ENCODE measurements at regions not wholly inside any gene's neighbourhood (a gene's known extent, or its start where the extent isn't known, plus 50 kb on each side); places are given as distances from the start of the nearest gene placed in this dataset.
"Not testable (repeated sequence)": the region's sequence is repeated elsewhere in the genome, so short reads cannot be mapped to it uniquely, and the experiment has no call there.

GRCh38 chr16:8126313-8126712 lies 464.0 kb downstream of the TMEM114 start:
- H3K36me3 ChIP-seq (ENCODE audit: control insufficient read depth, insufficient read depth, low read length): no peaks in the 10 kb centered on the region
- CTCF ChIA-PET: no interaction called here
- DNase-seq (ENCODE audit: low read depth): no peak
- POLR2A ChIA-PET: no interaction called here
- no peak overlapping the region for H3K4me3 ChIP-seq (ENCODE audit: low read depth, low read length)
- TF ChIP-seq CTCF (IDR thresholded peaks at IDR 0.05; ENCODE audit: insufficient read depth, low read depth, low read length): no peak
- no peaks in the 10 kb centered on the region for H3K27me3 ChIP-seq (ENCODE audit: control insufficient read depth, insufficient read depth, low read length)

DNA sequence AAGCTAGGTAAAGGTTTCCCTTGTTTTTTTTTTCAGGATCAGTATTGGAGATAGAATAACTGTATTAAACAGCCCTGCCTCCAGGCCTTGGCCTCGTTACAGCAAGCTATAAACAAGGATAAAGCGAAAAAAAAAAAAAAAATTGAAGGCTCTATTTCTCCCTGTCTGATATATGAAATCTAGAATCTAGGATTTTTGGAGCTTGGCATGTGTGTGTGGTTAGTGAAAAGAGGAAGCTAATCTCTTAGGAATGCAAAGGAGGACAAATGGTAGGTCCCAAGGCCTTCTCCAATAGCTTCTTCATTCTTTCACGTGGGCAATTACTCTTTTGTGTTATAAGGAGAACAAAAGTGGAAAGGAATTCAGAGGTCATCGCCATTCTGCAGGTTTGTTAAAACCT lies 470.3 kb downstream of the TMEM114 start:
- Histone ChIP-seq H3K36me3 (ENCODE audit: control insufficient read depth, insufficient read depth, low read length) (no peaks in the 10 kb centered on the region), H3K4me3 (ENCODE audit: low read depth, low read length) (no peak overlapping the region), H3K27me3 (ENCODE audit: control insufficient read depth, insufficient read depth, low read length) (no peaks in the 10 kb centered on the region)
- TF ChIP-seq CTCF (IDR thresholded peaks at IDR 0.05; ENCODE audit: insufficient read depth, low read depth, low read length): no peak
- DNase-seq (ENCODE audit: low read depth): no peak
- ChIA-PET POLR2A (no interaction called here), CTCF (no interaction called here)

GRCh38 chr16:8115814-8116213 lies 474.5 kb downstream of the TMEM114 start:
- POLR2A ChIA-PET: no interaction called here
- Histone ChIP-seq H3K27me3 (ENCODE audit: control insufficient read depth, insufficient read depth, low read length) (no peaks in the 10 kb centered on the region), H3K36me3 (ENCODE audit: control insufficient read depth, insufficient read depth, low read length) (no peaks in the 10 kb centered on the region), H3K4me3 (ENCODE audit: low read depth, low read length) (no peak overlapping the region)
- no peak for TF ChIP-seq CTCF (IDR thresholded peaks at IDR 0.05; ENCODE audit: insufficient read depth, low read depth, low read length)
- CTCF ChIA-PET: no interaction called here
- DNase-seq (ENCODE audit: low read depth): no peak

- POLR2A ChIA-PET; H3K27me3 ChIP-seq (ENCODE audit: control insufficient read depth, insufficient read depth, low read length); H3K4me3 ChIP-seq (ENCODE audit: low read depth, low read length); CTCF ChIA-PET; DNase-seq (ENCODE audit: low read depth); H3K36me3 ChIP-seq (ENCODE audit: control insufficient read depth, insufficient read depth, low read length): not testable (repeated sequence)
These were observed 475.4 kb downstream of the TMEM114 start for GRCh38 chr16:8114941-8115340.

GRCh38 chr16:8113843-8114242 lies 476.5 kb downstream of the TMEM114 start:
- no peaks in the 10 kb centered on the region for H3K36me3 ChIP-seq (ENCODE audit: control insufficient read depth, insufficient read depth, low read length)
- H3K27me3 ChIP-seq (ENCODE audit: control insufficient read depth, insufficient read depth, low read length): no peaks in the 10 kb centered on the region
- POLR2A ChIA-PET: no interaction called here
- CTCF ChIA-PET: no interaction called here
- H3K4me3 ChIP-seq (ENCODE audit: low read depth, low read length): no peak overlapping the region
- no peak for TF ChIP-seq CTCF (IDR thresholded peaks at IDR 0.05; ENCODE audit: insufficient read depth, low read depth, low read length)
- DNase-seq (ENCODE audit: low read depth): no peak

GRCh38 chr16:8110572-8111514 lies 479.5 kb downstream of the TMEM114 start:
- TF ChIP-seq CTCF (IDR thresholded peaks at IDR 0.05; ENCODE audit: insufficient read depth, low read depth, low read length): no peak
- CTCF ChIA-PET: no interaction called here
- H3K36me3 ChIP-seq (ENCODE audit: control insufficient read depth, insufficient read depth, low read length): no peaks in the 10 kb centered on the region
- DNase-seq (ENCODE audit: low read depth): no peak
- H3K27me3 ChIP-seq (ENCODE audit: control insufficient read depth, insufficient read depth, low read length): no peaks in the 10 kb centered on the region
- POLR2A ChIA-PET: no interaction called here
- H3K4me3 ChIP-seq (ENCODE audit: low read depth, low read length): no peak overlapping the region
